IPS DF 6.9 (cell line): ENCODE measurements at regions not wholly inside any gene's neighbourhood (a gene's known extent, or its start where the extent isn't known, plus 50 kb on each side); places are given as distances from the start of the nearest gene placed in this dataset.

ENCODE experiments used
- DNase-seq: peaks from one replicate; pipeline ENCODE4 v3.0.0-alpha.2; 2013; ENCODE audit warnings: low read depth, low spot score
- H3K27ac ChIP-seq: one replicate; pipeline ENCODE4 v1.5.1; 2013; ENCODE audit warnings: low read length, control low read depth
- H3K27me3 ChIP-seq: 2 replicates; pipeline ENCODE4 v1.6.1; 2013; ENCODE audit warnings: mild to moderate bottlenecking, low read length; ENCODE audit not compliant: control insufficient read depth, insufficient read depth
- H3K36me3 ChIP-seq: 2 replicates; pipeline ENCODE4 v1.6.1; 2013; ENCODE audit warnings: low read length; ENCODE audit not compliant: control insufficient read depth, insufficient read depth
- H3K4me1 ChIP-seq: 2 replicates; pipeline ENCODE4 v1.6.1; 2013; ENCODE audit warnings: low read length; ENCODE audit not compliant: control insufficient read depth, insufficient read depth
- H3K4me3 ChIP-seq: 2 replicates; pipeline ENCODE4 v1.5.1; 2013; ENCODE audit warnings: mild to moderate bottlenecking, low read length
- H3K9me3 ChIP-seq: 2 replicates; pipeline ENCODE4 v1.6.1; 2013; ENCODE audit warnings: low read length, inconsistent platforms; ENCODE audit not compliant: control insufficient read depth, insufficient read depth
- WGBS: extraction: QIAGEN DNeasy Blood & Tissue Kit; methylation state at CpG from one replicate; pipeline ENCODE4 v1.1.7; 2013; ENCODE audit warnings: mixed read lengths, missing lambda C conversion rate; ENCODE audit not compliant: insufficient read length, insufficient coverage; 5-methylcytosine and 5-hydroxymethylcytosine counted together

- no peaks in the 10 kb centered on the region for H3K9me3 ChIP-seq
- WGBS, result no CpG with 5 or more reads among the region's 3 CpGs
- DNase-seq, result no peak
- no peaks in the 10 kb centered on the region for H3K36me3 ChIP-seq
- H3K4me1 ChIP-seq, result no peaks in the 10 kb centered on the region
- H3K27me3 ChIP-seq, result no peaks in the 10 kb centered on the region
- no peak overlapping the region for H3K4me3 ChIP-seq
- no peak overlapping the region for H3K27ac ChIP-seq
These were observed 59.2 kb upstream of the TMEM47 start for GRCh38 chrX:34716302-34716701.

GRCh38 chrX:34734383-34734782 lies 77.3 kb upstream of the TMEM47 start:
- H3K4me1 ChIP-seq, result no peaks in the 10 kb centered on the region
- no peaks in the 10 kb centered on the region for H3K36me3 ChIP-seq
- no CpG with 5 or more reads among the region's 1 CpG for WGBS
- H3K27me3 ChIP-seq, result no peaks in the 10 kb centered on the region
- DNase-seq, result no peak
- no peak overlapping the region for H3K4me3 ChIP-seq
- no peaks in the 10 kb centered on the region for H3K9me3 ChIP-seq
- H3K27ac ChIP-seq, result no peak overlapping the region

- Histone ChIP-seq H3K4me3 (no peak overlapping the region), H3K9me3 (no peaks in the 10 kb centered on the region), H3K36me3 (no peaks in the 10 kb centered on the region), H3K27me3 (no peaks in the 10 kb centered on the region), H3K27ac (no peak overlapping the region), H3K4me1 (no peaks in the 10 kb centered on the region)
- WGBS, result no CpG with 5 or more reads among the region's 4 CpGs
- DNase-seq, result no peak
These were observed 87.4 kb upstream of the TMEM47 start for GRCh38 chrX:34744521-34744920.

- no CpG with 5 or more reads among the region's 5 CpGs for WGBS
- Histone ChIP-seq H3K9me3 (no peaks in the 10 kb centered on the region), H3K4me1 (no peaks in the 10 kb centered on the region), H3K36me3 (no peaks in the 10 kb centered on the region), H3K27ac (no peak overlapping the region), H3K27me3 (no peaks in the 10 kb centered on the region), H3K4me3 (no peak overlapping the region)
- no peak for DNase-seq
These were observed 92.8 kb upstream of the TMEM47 start for GRCh38 chrX:34749896-34750295.

- DNase-seq, result peak; percentile 31
- WGBS, result no CpG with 5 or more reads among the region's 2 CpGs
These were observed 107.8 kb upstream of the TMEM47 start for GRCh38 chrX:34764852-34765361.

GRCh38 chrX:34768290-34768689 lies 111.2 kb upstream of the TMEM47 start:
- WGBS, result no CpG with 5 or more reads among the region's 2 CpGs
- Histone ChIP-seq H3K27me3 (no peaks in the 10 kb centered on the region), H3K27ac (no peak overlapping the region), H3K4me1 (peaks cover 1% of the 10 kb centered on the region; the same call in 1 of the 2 replicates), H3K9me3 (no peaks in the 10 kb centered on the region), H3K36me3 (no peaks in the 10 kb centered on the region), H3K4me3 (no peak overlapping the region)
- no peak for DNase-seq

More at GRCh38 chrX:34764852-34765361, 107.8 kb upstream of the TMEM47 start:
- no peaks in the 10 kb centered on the region for H3K36me3 ChIP-seq
- no peaks in the 10 kb centered on the region for H3K9me3 ChIP-seq
- H3K27ac ChIP-seq, result no peak overlapping the region
- H3K4me1 ChIP-seq, result peaks cover 1% of the 10 kb centered on the region; the same call in 1 of the 2 replicates
- H3K4me3 ChIP-seq, result no peak overlapping the region
- no peaks in the 10 kb centered on the region for H3K27me3 ChIP-seq

GRCh38 chrX:34770511-34770910 lies 113.4 kb upstream of the TMEM47 start:
- WGBS, result no CpG with 5 or more reads among the region's 1 CpG
- Histone ChIP-seq H3K36me3 (no peaks in the 10 kb centered on the region), H3K4me3 (no peak overlapping the region), H3K27me3 (no peaks in the 10 kb centered on the region), H3K9me3 (no peaks in the 10 kb centered on the region), H3K27ac (no peak overlapping the region), H3K4me1 (no peaks in the 10 kb centered on the region)
- DNase-seq, result no peak

GRCh38 chrX:34778916-34779315 lies 121.8 kb upstream of the TMEM47 start:
- no CpG with 5 or more reads among the region's 2 CpGs for WGBS
- H3K4me1 ChIP-seq, result no peaks in the 10 kb centered on the region
- DNase-seq, result no peak

GRCh38 chrX:34790026-34790425 lies 132.9 kb upstream of the TMEM47 start:
- H3K27ac ChIP-seq, result no peak overlapping the region
- no peak for DNase-seq
- WGBS, result no CpG with 5 or more reads among the region's 1 CpG
- H3K4me1 ChIP-seq, result no peaks in the 10 kb centered on the region
- no peak overlapping the region for H3K4me3 ChIP-seq
- no peaks in the 10 kb centered on the region for H3K36me3 ChIP-seq
- H3K27me3 ChIP-seq, result no peaks in the 10 kb centered on the region
- H3K9me3 ChIP-seq, result no peaks in the 10 kb centered on the region

More at GRCh38 chrX:34778916-34779315, 121.8 kb upstream of the TMEM47 start:
- no peak overlapping the region for H3K4me3 ChIP-seq
- H3K36me3 ChIP-seq, result no peaks in the 10 kb centered on the region
- H3K9me3 ChIP-seq, result no peaks in the 10 kb centered on the region
- no peak overlapping the region for H3K27ac ChIP-seq
- H3K27me3 ChIP-seq, result no peaks in the 10 kb centered on the region

GRCh38 chrX:34805951-34806350 lies 136.6 kb upstream of the FAM47B start:
- H3K27ac ChIP-seq, result no peak overlapping the region
- no peaks in the 10 kb centered on the region for H3K36me3 ChIP-seq
- H3K9me3 ChIP-seq, result no peaks in the 10 kb centered on the region
- no peaks in the 10 kb centered on the region for H3K27me3 ChIP-seq
- WGBS, result no CpG with 5 or more reads among the region's 3 CpGs
- DNase-seq, result no peak
- H3K4me1 ChIP-seq, result no peaks in the 10 kb centered on the region; the same call in 1 of the 2 replicates
- H3K4me3 ChIP-seq, result no peak overlapping the region

- H3K27ac ChIP-seq, result no peak overlapping the region
- H3K4me3 ChIP-seq, result no peak overlapping the region
- H3K36me3 ChIP-seq, result no peaks in the 10 kb centered on the region
- no peaks in the 10 kb centered on the region; the same call in 1 of the 2 replicates for H3K4me1 ChIP-seq
- DNase-seq, result no peak
- WGBS, result no CpG with 5 or more reads among the region's 5 CpGs
- H3K27me3 ChIP-seq, result no peaks in the 10 kb centered on the region
- H3K9me3 ChIP-seq, result no peaks in the 10 kb centered on the region
These were observed 133.5 kb upstream of the FAM47B start for GRCh38 chrX:34809096-34809495.
